ENCODE measurements at regions not wholly inside any gene's neighbourhood (a gene's known extent, or its start where the extent isn't known, plus 50 kb on each side); places are given as distances from the start of the nearest gene placed in this dataset.
A peak's percentile ranks its signal among the peaks of the same experiment; 100 is the strongest.
"Not testable (repeated sequence)": the region's sequence is repeated elsewhere in the genome, so short reads cannot be mapped to it uniquely, and the experiment has no call there.

DNA sequence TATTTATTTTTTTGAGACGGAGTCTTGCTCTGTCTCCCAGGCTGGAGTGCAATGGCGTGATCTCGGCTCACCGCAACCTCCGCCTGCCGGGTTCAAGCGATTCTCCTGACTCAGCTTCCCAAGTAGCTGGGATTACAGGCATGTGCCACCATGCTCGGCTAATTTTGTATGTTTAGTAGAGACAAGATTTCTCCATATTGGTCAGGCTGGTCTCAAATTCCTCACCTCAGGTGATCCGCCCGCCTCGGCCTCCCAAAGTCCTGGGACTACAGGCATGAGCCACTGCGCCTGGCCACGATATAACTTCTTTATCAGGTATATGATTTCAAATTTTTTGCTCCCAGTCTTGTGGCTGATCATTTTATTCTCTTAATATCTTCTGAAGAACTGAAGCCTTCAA, 1506.3 kb downstream of the FAM181B start:
- ATAC-seq; DNase-seq; intact Hi-C loops (cut with DNase I, micrococcal nuclease): not testable (repeated sequence)

DNA sequence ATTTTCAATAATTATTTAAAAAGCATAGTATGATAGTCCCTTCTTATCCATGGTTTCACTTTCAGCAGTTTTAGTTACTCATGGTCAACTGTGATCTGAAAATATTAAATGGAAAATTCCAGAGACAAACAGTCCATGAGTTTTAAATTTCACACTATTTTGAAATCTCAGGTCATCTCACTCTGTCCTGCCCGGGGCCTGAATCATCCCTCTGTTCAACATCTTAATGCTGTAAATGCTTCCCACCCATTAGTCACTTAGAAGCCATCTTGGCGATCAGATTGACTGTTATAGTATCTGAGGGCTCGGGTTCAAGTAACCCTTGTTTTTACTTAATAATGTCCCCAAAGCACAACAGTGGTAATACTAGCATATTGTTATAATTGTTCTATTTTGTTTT, 1509.3 kb downstream of the FAM181B start:
- intact Hi-C loops (cut with DNase I, micrococcal nuclease): no loop called here
- DNase-seq (no peak), ATAC-seq (no peak)

DNA sequence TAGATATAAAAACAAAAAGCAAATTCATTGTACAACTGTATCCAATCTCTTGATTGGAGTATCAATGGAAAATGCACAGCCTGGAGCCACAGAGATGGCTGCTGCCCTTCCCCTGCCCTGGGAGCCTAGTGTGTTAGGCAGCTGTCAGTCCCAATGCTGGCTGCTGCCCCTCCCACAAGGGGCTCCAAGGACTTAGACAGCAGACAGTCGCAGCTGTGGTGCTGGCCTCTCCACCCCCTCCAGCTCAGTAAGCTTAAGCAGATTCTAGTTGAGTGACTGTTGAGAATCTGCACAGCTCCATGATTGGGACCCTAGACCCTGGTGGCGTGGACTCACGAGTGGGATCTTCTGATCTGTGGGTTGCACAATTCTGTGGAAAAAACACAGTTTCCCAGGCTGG, 1511.2 kb downstream of the FAM181B start:
- ATAC-seq (no peak), DNase-seq (no peak)
- intact Hi-C loops (cut with DNase I, micrococcal nuclease): no loop called here

DNA sequence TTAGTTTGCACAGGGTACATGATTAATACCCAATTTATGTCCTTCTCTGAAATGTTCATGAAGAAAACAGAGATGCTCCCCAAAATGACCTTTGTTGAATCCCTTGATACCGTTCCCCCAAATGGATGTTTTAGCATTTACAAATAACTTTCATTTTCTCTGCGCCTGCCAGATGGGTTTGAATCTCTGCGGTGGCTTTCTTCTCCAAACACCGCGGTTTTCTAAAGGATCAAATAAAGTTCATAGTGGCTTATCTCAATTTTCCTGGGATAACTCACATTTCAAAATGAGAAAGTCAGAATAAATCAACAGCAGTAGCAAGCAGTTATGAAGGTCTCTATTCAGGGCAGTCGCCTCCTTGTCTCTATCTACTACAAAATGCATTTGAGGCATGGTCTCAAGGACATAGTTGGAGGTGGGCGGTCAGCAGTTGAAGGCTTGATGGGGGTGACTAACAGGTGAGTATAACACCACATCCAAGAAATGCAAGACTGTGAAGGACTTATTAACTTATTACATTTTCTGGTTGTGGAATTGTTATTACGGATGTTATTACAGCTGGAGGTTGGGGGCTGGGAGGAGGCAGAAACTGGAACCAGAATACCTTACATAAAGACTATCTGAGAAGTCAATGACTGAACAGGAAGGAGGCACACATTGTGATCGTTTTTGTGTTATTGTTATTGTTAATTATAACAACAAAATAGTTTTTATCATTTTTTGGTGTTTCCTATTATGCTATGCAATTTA, 1513.3 kb downstream of the FAM181B start:
- DNase-seq (no peak), ATAC-seq (no peak)
- intact Hi-C loops (cut with DNase I, micrococcal nuclease): no loop called here

DNA sequence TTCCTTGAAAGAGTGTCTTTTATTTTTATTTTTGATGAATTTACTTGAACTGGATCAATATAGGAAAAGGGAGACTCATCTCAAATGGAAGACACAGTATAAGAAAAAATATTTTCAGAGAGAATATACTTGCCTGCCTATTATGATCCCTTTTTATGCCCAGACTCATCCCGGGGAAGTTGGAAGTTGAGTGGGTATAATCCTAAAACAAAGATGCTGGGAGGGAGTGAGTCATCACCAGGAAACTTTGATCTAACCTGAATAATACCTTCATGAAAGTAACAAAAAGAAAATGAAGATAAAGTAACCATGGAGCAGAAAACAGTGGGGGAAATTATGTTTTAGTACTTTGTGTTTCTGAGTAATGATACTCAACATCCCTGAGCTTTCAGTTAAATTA, 1514.0 kb downstream of the FAM181B start:
- ATAC-seq: no peak
- intact Hi-C loops (cut with DNase I, micrococcal nuclease): no loop called here
- DNase-seq: no peak

DNA sequence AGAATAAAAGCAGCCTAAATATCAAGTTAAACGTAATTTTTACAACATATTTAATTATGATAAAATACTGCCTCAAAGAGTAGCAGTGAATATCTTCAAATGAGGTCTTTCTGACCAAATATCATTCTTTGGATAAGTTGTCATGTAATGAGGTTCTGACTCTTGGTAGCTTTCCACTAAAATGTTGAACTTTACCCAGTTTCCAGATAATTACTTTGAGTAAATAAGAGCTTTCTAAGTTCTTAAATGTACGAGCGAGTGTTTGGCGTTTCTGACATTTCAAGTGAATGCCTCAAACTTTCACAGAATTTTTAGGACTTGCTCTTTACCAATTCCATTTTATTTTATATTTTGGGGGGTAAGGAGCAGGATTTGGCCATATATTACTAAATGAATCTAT, 1515.2 kb downstream of the FAM181B start:
- DNase-seq: no peak
- no peak for ATAC-seq
- intact Hi-C loops (cut with DNase I, micrococcal nuclease): no loop called here

DNA sequence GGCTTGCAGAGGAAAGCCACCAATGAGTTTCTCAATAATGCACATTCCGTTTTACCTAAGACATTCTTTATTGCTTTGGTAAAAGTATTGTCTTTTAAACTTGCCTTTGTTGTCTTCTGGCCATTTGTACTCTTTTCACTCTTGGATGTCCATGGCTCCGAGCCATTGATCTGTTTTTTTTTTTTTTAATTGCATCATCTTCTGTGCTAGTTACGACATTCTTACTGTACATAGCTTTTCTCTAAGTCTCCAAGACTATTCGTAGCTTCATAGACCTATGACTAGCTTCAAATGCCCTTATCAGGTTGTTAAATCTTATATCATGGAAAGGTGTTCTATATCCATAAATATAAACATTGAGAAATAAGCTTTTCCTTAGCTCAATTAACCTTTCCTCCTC, 1522.6 kb downstream of the FAM181B start:
- DNase-seq (no peak), ATAC-seq (no peak)
- intact Hi-C loops (cut with DNase I, micrococcal nuclease): no loop called here

DNA sequence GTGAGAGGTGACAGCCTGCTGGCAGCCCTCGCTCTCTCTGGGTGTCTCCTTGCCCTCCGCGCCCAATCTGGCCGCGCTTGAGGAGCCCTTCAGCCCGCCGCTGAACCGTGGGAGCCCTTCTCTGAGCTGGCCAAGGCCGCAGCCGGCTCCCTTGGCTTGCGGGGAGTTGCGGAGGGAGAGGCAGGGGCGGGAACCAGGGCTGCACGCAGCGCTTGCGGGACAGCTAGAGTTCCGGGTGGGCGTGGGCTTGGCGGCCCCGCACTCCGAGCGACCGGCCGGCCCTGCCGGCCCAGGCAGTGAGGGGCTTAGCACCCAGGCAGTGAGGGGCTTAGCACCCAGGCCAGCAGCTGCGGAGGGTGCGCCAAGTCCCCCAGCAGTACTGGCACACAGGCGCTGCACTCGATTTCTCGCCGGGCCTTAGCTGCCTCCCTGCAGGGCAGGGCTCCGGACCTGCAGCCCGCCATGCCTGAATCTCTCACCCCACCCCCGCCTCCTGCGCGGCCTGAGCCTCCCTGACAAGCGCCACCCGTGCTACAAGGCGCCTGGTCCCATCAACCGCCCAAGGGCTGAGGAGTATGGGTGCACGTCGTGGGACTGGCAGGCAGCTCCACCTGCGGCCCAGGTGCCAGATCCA, 1526.1 kb downstream of the FAM181B start:
- intact Hi-C loops (cut with DNase I, micrococcal nuclease): no loop called here
- DNase-seq (no peak), ATAC-seq (no peak)

DNA sequence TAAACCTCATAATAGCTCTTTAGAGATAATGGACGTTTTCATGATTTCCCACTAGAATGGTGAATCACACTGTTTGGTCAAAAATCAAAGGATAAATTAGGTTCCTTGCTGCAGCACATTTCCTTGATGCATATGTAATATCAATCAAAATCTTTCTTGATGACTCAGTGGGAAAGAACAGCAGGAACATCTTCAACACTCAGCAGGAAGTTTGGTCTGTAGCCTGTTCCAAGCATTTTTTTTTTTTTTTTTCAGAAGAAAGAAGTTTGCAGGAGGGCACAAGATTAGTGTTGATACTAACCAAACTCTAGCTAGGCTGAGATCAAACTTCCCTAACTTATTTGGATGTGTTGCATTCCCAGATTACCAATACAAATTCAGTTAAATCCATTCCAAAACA, 1529.8 kb downstream of the FAM181B start:
- no peak for DNase-seq
- intact Hi-C loops (cut with DNase I, micrococcal nuclease): no loop called here

DNA sequence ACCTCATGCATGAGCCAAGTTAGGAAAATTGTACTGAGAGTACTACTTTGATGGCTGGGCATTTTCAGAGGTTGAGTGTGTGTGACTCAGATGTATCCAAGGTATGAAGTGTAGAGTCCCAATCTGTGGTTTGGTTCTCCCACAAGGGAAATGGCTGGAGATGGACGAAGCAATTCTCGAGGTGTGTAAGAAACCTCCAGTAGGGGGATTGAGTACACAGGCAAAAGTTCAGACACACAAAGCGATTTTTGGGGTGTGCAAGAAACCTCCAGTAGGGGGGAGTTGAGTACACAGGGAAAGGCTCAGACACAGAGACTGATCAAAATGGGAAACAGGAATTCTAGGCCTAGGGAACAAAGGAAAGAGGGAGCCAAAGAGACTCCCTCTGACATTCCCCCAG, 1536.3 kb downstream of the FAM181B start:
- DNase-seq (no peak), ATAC-seq (no peak)
- intact Hi-C loops (cut with DNase I, micrococcal nuclease): no loop called here

More for the DNA sequence above, 1529.8 kb downstream of the FAM181B start:
- no peak for ATAC-seq

DNA sequence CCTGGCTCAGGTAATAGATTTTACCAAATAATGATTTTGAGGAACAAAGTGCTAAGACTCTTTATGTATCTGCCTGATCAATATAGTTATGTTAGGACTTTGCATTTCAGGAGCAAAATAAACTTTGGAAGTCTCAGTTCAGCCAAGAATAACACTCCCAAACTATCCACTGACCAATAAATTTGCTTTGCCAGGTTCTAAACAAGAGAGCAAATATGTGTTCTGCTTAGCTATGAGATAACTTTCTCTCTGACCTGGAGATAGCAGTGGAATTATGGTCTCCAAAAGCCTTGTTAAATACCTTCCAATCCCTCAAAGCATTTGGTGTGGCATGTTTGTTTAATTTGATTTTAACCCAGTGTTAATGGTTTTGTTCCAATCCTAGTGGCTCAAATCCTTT, 1541.1 kb downstream of the FAM181B start:
- no peak for ATAC-seq

DNA sequence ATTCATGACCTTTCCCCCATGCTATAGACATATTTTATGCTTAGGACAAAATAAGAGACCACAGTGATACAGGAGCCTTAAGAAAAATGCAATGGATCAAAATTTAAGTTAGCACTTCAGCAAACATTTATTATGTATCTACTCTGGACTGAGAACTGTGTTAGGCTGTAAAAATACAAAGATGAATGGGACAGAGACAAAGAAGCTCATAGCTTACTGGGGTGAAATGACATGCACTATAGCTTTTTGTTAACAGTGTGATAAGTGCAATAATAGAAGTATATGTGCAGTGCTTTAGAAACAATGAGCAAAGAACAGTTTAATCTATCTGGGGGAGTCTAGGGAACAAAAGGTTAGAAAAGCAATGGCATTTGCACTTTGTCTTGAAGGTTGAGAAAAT, 1543.1 kb downstream of the FAM181B start:
- intact Hi-C loops (cut with DNase I, micrococcal nuclease): no loop called here
- DNase-seq (no peak), ATAC-seq (no peak)

More for the DNA sequence above, 1541.1 kb downstream of the FAM181B start:
- no peak for DNase-seq
- intact Hi-C loops (cut with DNase I, micrococcal nuclease): no loop called here

DNA sequence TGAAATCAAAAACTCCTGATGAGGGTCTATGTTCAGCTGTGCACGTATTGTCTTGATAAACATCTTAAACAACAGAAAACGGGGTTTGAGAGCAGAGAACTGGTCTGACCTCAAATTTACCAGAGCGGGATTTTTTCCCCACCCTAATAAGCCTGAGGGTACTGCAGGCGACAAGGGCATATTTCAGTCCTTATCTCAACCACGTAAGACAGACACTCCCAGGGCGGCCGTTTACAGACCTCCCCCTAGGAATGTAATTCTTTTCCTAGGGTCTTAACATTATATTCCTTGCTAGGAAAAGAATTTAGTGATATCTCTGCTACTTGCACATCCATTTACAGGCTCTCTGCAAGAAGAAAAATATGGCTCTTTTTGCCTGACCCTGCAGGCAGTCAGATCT, 1546.6 kb downstream of the FAM181B start:
- ATAC-seq; intact Hi-C loops (cut with DNase I, micrococcal nuclease); DNase-seq: not testable (repeated sequence)

DNA sequence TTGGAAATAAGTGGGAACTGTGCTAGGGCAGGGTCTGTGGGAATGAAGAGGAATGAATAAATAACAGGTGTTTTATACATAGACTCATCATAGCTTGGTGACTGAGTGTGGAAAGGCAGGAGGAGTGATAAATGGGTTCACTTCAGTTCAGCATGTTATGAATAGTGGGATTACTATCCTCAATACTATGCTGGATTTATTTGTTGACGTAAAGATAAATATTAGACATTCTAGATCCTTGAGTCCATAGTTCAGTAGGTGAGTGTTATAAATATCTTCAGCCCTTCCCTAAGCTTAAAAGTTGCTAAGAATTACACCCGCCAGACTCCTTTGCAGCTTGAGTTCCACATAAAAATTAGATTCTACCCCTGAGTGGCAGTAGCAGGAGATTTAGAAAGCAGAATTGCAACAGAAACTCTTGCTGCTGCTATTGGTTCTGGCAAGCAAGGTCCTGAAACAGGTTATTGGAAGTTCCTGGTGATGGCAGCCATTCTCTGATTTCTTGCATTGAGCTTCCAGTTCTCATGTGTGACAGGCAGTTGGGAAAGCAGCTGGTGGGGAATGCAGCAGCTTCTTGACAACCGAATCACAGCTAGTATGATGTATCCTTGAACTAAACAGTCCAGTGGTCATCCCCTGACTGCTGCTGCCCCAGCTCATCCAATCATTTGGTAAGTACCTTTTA, 1558.9 kb downstream of the FAM181B start:
- intact Hi-C loops (cut with DNase I, micrococcal nuclease): no loop called here
- no peak for DNase-seq
- ATAC-seq: no peak

DNA sequence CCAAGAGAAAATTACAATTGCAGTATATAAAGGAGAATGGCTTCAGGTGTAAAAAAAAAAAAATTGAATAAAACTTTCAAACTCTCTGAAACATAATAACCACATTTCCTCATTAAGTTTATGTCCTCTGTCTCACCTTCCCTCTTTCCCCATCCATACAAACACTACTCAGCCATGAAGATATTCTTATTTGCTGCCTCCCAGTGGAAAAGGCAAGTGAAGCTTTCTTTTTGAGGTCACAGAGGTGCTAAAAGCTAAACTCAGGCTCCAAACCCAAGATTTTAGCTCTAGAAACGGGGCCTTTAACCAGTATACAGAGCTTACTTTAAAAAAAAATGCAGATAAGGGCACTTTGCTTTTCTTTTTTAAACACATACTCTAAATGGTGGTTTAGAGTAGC, 1568.5 kb downstream of the FAM181B start:
- ATAC-seq (peak; percentile 51), DNase-seq (no peak)
- intact Hi-C loops (cut with DNase I, micrococcal nuclease): no loop called here

DNA sequence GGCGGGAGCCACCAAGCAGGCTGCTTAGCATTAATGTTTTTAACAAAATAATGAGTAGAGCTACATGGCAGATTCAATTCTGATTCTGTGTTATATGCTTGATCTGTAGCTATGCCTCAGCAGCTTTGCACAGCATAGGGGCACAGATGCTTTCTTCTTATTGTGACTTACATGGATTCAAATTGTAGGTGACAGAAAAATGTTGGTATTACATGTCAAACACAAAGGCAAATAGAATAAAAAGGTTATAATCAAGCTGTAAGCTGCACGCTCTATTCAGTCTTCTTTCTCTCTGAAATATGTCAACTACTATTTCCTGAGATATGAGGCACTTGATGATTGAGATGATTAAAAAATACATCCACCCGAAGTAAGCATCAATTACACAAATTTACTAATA, 1573.8 kb downstream of the FAM181B start:
- ATAC-seq: no peak
- no peak for DNase-seq
- intact Hi-C loops (cut with DNase I, micrococcal nuclease): no loop called here

DNA sequence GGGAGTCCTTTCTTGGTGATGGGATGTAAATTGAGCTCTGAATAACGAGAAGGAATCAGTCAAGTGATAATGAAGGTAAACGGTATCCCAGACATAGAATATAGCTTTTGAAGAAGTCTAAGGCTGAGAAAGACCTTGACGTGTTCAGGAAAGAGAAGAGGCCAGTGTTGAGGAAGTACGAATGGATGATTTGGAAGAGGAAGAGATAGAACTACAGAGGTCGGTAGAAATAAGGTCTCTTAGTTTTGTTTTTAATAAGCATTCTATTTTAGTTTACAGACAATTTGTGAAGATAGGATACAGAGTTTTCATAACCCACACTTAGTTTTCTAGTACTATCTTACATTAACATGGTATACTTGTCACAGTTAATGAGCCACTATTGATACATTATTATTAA, 1598.1 kb downstream of the FAM181B start:
- DNase-seq (no peak), ATAC-seq (no peak)
- intact Hi-C loops (cut with DNase I, micrococcal nuclease): no loop called here

DNA sequence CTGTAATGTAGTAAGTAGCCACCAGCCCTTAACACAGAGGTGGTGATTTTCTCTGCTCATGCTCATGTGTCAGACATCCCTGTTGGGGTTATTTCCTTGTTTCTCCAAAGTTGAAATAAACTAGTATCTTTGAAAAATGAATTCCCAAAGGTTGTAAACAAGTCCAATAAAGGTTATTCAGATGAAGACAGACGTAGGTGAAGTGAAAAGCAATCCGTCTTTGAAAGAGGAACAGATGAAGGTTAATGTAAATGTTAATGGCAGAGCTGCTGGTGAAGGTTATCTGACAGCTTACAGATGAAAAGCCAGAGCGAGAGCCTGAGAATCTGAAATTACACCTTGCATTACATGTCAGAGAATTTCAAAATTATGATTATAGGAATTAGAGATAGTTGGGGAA, 1604.0 kb downstream of the FAM181B start:
- intact Hi-C loops (cut with DNase I, micrococcal nuclease): no loop called here
- ATAC-seq (no peak), DNase-seq (no peak)

DNA sequence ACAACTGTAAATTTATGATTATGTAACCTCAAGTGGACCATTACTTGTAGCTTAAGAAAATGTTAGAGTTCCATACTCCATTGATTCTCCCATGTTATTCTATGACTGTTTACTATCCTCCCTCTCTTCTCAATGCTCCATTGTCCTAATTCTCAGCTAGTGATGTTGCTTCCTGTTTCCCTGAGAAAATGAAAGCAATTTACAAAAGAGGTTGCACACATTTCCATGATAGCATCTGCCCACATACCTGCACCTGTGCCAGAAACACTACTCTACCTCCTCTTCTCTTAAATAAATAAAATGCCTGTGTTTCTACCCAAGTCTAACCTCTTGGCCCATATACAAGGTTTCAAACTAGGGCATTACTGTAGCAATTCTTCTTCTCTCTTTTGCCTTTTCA, 1620.9 kb downstream of the FAM181B start:
- ATAC-seq: peak; percentile 55
- intact Hi-C loops (cut with DNase I, micrococcal nuclease): no loop called here
- no peak for DNase-seq

DNA sequence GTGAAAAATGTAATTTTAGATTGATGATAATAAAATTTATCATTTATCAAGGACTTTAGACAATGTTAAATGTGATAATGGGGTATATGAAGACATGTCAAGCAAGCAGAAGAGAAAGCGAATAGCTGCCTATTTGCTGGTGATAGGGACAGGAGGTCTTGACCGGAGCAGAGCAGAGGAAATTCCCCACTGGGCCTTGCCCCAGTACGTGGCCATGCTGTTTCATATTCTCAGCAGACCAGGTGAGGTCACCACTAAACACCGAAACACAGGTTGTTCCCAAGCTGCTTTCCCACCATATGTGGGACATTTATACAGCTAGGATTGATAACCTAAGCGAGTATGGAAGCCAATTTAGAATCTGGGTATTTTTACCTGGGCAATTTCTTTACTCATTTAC, 1629.6 kb downstream of the FAM181B start:
- intact Hi-C loops (cut with DNase I, micrococcal nuclease): no loop called here
- DNase-seq: no peak
- no peak for ATAC-seq
